Aorta (tissue), 5 donors: ENCODE measurements at regions not wholly inside any gene's neighbourhood (a gene's known extent, or its start where the extent isn't known, plus 50 kb on each side); places are given as distances from the start of the nearest gene placed in this dataset.
"Not testable (repeated sequence)": the region's sequence is repeated elsewhere in the genome, so short reads cannot be mapped to it uniquely, and the experiment has no call there.

Experiments used
- ATAC-seq: fragments of 200-7000 bp; cut with Tn5 transposase; one replicate; pipeline ENCODE4 v1.9.1; 2022; ENCODE audit warnings: moderate library complexity; ENCODE audit not compliant: low FRiP score
- DNase-seq, 2 donors: peaks; one replicate each; pipeline ENCODE4 v3.0.0-alpha.2; 2020
- H3K27ac ChIP-seq, 2 donors: one replicate each; pipeline ENCODE4 v1.5.1; 2013; ENCODE audit warnings: low read length in 2 of 2, mild to moderate bottlenecking in 2 of 2, moderate library complexity in 2 of 2, control low read depth in 1 of 2, inconsistent platforms in 1 of 2, low read depth in 1 of 2
- H3K27me3 ChIP-seq, 2 donors: one replicate each; pipeline ENCODE4 v1.6.1; 2013; ENCODE audit warnings: control low read depth in 1 of 2, low read length in 1 of 2, mild to moderate bottlenecking in 1 of 2, moderate library complexity in 1 of 2; ENCODE audit not compliant: insufficient read depth in 2 of 2, control insufficient read depth in 1 of 2
- H3K36me3 ChIP-seq, 2 donors: one replicate each; pipeline ENCODE4 v1.6.1; 2013; ENCODE audit warnings: control low read depth in 1 of 2, low read length in 1 of 2, mild to moderate bottlenecking in 1 of 2; ENCODE audit not compliant: insufficient read depth in 2 of 2, control insufficient read depth in 1 of 2
- H3K4me1 ChIP-seq, 2 donors: one replicate each; pipeline ENCODE4 v1.6.1; 2013; ENCODE audit warnings: low read length in 2 of 2, control low read depth in 1 of 2, mild to moderate bottlenecking in 1 of 2, moderate library complexity in 1 of 2; ENCODE audit not compliant: insufficient read depth in 2 of 2, control insufficient read depth in 1 of 2
- H3K4me3 ChIP-seq, 2 donors: one replicate each; pipeline ENCODE4 v1.5.1; 2013; ENCODE audit warnings: low read length in 2 of 2, control low read depth in 1 of 2, mild to moderate bottlenecking in 1 of 2
- H3K9me3 ChIP-seq: one replicate; pipeline ENCODE4 v1.6.1; 2013; ENCODE audit warnings: mild to moderate bottlenecking, low read length; ENCODE audit not compliant: control insufficient read depth
- WGBS, 2 donors: extraction: QIAGEN DNeasy Blood & Tissue Kit; methylation state at CpG; one replicate each; pipeline ENCODE4 v1.1.7; 2013; 5-methylcytosine and 5-hydroxymethylcytosine counted together
- intact Hi-C, 2 donors: fragments of 100-400 bp; cut with DNase I; formaldehyde crosslinking; loops; one replicate each; pipeline versions ENCODE4 v1.14.2 to v1.15.0; 2022
- donor health status: healthy with polysubstance abuse.
- donor health status: Bipolar disorder and iron deficiency.
- donor health status: DM: no; HTN: no; CAD: no.
- donor health status: DM: no; HTN: no; CAD: no.
- donor health status: DM: yes; HTN: yes; CAD: no.

- ATAC-seq, H3K36me3 ChIP-seq, DNase-seq, H3K27me3 ChIP-seq, H3K9me3 ChIP-seq, H3K27ac ChIP-seq, intact Hi-C loops, H3K4me3 ChIP-seq, H3K4me1 ChIP-seq: not testable (repeated sequence)
- 60 to 98% methylated on average over 10 to 12 of the region's 26 CpGs for WGBS, 2 donors
Measured at GRCh38 chrX:115735269-115735668, 174.3 kb downstream of the PLS3 start.
